WTC11 (cell line): ENCODE measurements at regions not wholly inside any gene's neighbourhood (a gene's known extent, or its start where the extent isn't known, plus 50 kb on each side); places are given as distances from the start of the nearest gene placed in this dataset.

ENCODE experiments used
- TF ChIP-seq, protein P1 (sequence below): sonication (generic); formaldehyde crosslinking; IDR thresholded peaks from 2 replicates; pipeline ENCODE4 v1.8.0; 2022; ENCODE audit warnings: mild to moderate bottlenecking, missing genetic modification reagents
- TF ChIP-seq, protein P2 (sequence below): fragments of 200-600 bp; IDR thresholded peaks from 2 replicates; pipeline ENCODE4 v1.8.0; 2022; ENCODE audit warnings: antibody characterized with exemption
- TF ChIP-seq, protein P3 (sequence below): sonication (generic); formaldehyde crosslinking; IDR thresholded peaks from 2 replicates; pipeline ENCODE4 v1.8.1; 2023; ENCODE audit warnings: mild to moderate bottlenecking, missing genetic modification reagents, moderate library complexity
- TF ChIP-seq, protein P4 (sequence below): sonication (generic); formaldehyde crosslinking; IDR thresholded peaks from 2 replicates; pipeline ENCODE4 v1.8.1; 2022; ENCODE audit warnings: mild to moderate bottlenecking, missing genetic modification reagents, moderate library complexity, borderline replicate concordance
- TF ChIP-seq, protein P5 (sequence below): sonication (generic); formaldehyde crosslinking; IDR thresholded peaks from 2 replicates; pipeline ENCODE4 v1.8.1; 2022; ENCODE audit warnings: low read depth, mild to moderate bottlenecking, moderate library complexity, missing genetic modification reagents, borderline replicate concordance

DNA sequence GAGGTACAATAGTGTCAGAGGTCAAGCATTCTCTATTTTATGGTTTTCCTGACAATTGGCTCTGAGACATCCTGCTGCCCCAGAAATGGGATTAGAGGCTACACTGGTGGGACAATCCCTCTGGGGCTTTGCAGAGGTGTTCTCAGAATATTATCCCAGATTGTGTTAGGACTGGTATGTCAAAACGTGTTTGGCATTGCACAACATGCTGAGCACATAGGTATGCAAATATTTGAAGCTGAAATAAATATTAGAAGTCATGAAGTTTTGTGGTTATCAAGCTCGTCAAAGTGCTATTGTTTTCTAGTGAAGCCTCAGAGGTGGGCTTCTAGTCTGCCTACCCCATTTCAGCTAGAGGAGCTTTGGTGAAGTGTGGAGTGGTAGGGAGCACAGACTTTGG lies 304.4 kb downstream of the MAN2A1 start:
- TF ChIP-seq, protein P1, sequence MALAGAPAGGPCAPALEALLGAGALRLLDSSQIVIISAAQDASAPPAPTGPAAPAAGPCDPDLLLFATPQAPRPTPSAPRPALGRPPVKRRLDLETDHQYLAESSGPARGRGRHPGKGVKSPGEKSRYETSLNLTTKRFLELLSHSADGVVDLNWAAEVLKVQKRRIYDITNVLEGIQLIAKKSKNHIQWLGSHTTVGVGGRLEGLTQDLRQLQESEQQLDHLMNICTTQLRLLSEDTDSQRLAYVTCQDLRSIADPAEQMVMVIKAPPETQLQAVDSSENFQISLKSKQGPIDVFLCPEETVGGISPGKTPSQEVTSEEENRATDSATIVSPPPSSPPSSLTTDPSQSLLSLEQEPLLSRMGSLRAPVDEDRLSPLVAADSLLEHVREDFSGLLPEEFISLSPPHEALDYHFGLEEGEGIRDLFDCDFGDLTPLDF (CRISPR knock-in tag) = no peak
- TF ChIP-seq, protein P2, sequence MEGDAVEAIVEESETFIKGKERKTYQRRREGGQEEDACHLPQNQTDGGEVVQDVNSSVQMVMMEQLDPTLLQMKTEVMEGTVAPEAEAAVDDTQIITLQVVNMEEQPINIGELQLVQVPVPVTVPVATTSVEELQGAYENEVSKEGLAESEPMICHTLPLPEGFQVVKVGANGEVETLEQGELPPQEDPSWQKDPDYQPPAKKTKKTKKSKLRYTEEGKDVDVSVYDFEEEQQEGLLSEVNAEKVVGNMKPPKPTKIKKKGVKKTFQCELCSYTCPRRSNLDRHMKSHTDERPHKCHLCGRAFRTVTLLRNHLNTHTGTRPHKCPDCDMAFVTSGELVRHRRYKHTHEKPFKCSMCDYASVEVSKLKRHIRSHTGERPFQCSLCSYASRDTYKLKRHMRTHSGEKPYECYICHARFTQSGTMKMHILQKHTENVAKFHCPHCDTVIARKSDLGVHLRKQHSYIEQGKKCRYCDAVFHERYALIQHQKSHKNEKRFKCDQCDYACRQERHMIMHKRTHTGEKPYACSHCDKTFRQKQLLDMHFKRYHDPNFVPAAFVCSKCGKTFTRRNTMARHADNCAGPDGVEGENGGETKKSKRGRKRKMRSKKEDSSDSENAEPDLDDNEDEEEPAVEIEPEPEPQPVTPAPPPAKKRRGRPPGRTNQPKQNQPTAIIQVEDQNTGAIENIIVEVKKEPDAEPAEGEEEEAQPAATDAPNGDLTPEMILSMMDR = no peak
- TF ChIP-seq, protein P3, sequence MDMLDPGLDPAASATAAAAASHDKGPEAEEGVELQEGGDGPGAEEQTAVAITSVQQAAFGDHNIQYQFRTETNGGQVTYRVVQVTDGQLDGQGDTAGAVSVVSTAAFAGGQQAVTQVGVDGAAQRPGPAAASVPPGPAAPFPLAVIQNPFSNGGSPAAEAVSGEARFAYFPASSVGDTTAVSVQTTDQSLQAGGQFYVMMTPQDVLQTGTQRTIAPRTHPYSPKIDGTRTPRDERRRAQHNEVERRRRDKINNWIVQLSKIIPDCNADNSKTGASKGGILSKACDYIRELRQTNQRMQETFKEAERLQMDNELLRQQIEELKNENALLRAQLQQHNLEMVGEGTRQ = no peak
- TF ChIP-seq, protein P4, sequence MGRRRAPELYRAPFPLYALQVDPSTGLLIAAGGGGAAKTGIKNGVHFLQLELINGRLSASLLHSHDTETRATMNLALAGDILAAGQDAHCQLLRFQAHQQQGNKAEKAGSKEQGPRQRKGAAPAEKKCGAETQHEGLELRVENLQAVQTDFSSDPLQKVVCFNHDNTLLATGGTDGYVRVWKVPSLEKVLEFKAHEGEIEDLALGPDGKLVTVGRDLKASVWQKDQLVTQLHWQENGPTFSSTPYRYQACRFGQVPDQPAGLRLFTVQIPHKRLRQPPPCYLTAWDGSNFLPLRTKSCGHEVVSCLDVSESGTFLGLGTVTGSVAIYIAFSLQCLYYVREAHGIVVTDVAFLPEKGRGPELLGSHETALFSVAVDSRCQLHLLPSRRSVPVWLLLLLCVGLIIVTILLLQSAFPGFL (CRISPR knock-in tag) = no peak
- TF ChIP-seq, protein P5, sequence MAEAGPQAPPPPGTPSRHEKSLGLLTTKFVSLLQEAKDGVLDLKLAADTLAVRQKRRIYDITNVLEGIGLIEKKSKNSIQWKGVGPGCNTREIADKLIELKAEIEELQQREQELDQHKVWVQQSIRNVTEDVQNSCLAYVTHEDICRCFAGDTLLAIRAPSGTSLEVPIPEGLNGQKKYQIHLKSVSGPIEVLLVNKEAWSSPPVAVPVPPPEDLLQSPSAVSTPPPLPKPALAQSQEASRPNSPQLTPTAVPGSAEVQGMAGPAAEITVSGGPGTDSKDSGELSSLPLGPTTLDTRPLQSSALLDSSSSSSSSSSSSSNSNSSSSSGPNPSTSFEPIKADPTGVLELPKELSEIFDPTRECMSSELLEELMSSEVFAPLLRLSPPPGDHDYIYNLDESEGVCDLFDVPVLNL (CRISPR knock-in tag) = no peak
